ENCODE measurements at regions not wholly inside any gene's neighbourhood (a gene's known extent, or its start where the extent isn't known, plus 50 kb on each side); places are given as distances from the start of the nearest gene placed in this dataset.

DNA sequence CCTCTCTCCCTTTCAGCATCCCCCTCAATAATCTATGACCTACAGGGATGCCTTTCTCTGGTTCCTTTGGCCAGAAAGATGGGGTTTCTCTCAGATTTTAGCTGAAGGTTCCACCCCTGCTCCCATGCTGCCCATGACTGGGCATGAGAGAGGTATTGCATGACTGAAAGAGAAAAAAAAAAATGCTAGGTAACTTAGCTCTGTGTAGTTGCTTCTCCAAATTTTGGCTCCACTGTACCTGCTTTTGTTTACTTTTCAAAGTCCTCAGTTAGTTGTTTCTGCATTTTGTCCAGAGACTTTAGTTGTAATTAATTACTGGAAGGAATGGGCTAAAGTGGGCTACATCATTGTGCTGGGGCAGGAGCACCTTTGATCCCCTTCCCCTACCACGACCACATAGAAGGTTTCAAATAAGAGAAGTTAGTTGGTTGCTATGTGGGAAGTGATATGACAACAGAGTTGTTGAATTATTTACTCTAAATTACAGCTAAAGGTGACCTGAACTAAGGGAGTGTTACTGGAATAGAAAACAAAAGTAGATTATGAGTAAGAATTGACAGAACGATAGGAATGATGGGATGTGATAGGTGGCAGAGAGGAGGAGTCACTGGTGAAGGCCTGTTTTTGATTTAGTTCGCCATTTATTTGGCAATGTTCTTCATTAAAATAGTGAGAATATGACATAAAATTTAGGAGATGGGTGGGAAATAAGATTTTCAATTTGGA, 605.4 kb upstream of the NR2F2 start:
- Histone ChIP-seq H3K4me3 (no peak overlapping the region), H4K20me1 (replicated peaks; ENCODE audit: insufficient read depth) (no peaks in the 10 kb centered on the region), H3K9me2 (ENCODE audit: insufficient read depth) (no peaks in the 10 kb centered on the region), H3K79me2 (replicated peaks; ENCODE audit: insufficient read depth) (no peaks in the 10 kb centered on the region), H3F3A (replicated peaks; ENCODE audit: low read depth) (no peaks in the 10 kb centered on the region), H3K36me3 (ENCODE audit: insufficient read depth) (no peaks in the 10 kb centered on the region), H2AFZ (no peak overlapping the region), H3K4me2 (no peak overlapping the region), H3K27me3 (ENCODE audit: insufficient read depth) (no peaks in the 10 kb centered on the region), H3K27ac (ENCODE audit: low read depth) (no peak overlapping the region), H3K4me1 (ENCODE audit: insufficient read depth) (no peaks in the 10 kb centered on the region)
- no peaks in the 10 kb centered on the region for H3K36me3 Mint-ChIP-seq (ENCODE audit: low read depth)
- ATAC-seq (no peak), DNase-seq (ENCODE audit: low spot score) (no peak)
- H3K4me1 Mint-ChIP-seq, result no peaks in the 10 kb centered on the region
- H3K9me3 Mint-ChIP-seq, result no peaks in the 10 kb centered on the region
- H3K4me3 Mint-ChIP-seq, result no peak overlapping the region
- H3K27me3 Mint-ChIP-seq (ENCODE audit: insufficient read depth, low read depth, poor library complexity), result no peaks in the 10 kb centered on the region
- no peak for TF ChIP-seq EZH2 (IDR thresholded peaks at IDR 0.05; ENCODE audit: low read depth, unreplicated experiment)
- H3K27ac Mint-ChIP-seq, result no peak overlapping the region

DNA sequence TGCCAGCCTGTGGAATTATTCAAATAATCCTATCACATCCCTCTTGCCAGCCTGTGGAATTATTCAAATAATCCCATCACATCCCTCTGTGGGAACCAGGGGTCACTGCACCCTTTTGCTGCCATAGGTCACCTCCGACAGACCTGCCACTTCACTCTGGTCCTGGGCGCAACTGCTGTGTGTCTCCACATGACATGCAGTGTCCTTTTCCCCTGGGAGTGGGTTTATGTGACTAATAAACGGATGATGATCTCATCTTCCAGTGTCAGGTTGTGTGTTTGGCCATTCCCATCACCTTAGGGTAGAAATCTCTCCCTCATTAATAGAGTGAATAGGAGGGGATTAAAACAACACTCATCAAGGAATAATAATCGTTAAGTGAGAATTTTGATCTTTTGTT, 603.6 kb upstream of the NR2F2 start:
- no peak for ATAC-seq
- TF ChIP-seq ZNF114 (CRISPR knock-in tag; IDR thresholded peaks at IDR 0.05) (no peak), EZH2 (IDR thresholded peaks at IDR 0.05; ENCODE audit: low read depth, unreplicated experiment) (no peak), CREB1 (CRISPR knock-in tag; IDR thresholded peaks at IDR 0.05; ENCODE audit: low read depth) (no peak), ZNF331 (CRISPR knock-in tag; IDR thresholded peaks at IDR 0.05; ENCODE audit: low read depth) (no peak), EZH2phosphoT487 (IDR thresholded peaks at IDR 0.05; ENCODE audit: unreplicated experiment) (no peak)
- TF ChIP-seq, protein P1, sequence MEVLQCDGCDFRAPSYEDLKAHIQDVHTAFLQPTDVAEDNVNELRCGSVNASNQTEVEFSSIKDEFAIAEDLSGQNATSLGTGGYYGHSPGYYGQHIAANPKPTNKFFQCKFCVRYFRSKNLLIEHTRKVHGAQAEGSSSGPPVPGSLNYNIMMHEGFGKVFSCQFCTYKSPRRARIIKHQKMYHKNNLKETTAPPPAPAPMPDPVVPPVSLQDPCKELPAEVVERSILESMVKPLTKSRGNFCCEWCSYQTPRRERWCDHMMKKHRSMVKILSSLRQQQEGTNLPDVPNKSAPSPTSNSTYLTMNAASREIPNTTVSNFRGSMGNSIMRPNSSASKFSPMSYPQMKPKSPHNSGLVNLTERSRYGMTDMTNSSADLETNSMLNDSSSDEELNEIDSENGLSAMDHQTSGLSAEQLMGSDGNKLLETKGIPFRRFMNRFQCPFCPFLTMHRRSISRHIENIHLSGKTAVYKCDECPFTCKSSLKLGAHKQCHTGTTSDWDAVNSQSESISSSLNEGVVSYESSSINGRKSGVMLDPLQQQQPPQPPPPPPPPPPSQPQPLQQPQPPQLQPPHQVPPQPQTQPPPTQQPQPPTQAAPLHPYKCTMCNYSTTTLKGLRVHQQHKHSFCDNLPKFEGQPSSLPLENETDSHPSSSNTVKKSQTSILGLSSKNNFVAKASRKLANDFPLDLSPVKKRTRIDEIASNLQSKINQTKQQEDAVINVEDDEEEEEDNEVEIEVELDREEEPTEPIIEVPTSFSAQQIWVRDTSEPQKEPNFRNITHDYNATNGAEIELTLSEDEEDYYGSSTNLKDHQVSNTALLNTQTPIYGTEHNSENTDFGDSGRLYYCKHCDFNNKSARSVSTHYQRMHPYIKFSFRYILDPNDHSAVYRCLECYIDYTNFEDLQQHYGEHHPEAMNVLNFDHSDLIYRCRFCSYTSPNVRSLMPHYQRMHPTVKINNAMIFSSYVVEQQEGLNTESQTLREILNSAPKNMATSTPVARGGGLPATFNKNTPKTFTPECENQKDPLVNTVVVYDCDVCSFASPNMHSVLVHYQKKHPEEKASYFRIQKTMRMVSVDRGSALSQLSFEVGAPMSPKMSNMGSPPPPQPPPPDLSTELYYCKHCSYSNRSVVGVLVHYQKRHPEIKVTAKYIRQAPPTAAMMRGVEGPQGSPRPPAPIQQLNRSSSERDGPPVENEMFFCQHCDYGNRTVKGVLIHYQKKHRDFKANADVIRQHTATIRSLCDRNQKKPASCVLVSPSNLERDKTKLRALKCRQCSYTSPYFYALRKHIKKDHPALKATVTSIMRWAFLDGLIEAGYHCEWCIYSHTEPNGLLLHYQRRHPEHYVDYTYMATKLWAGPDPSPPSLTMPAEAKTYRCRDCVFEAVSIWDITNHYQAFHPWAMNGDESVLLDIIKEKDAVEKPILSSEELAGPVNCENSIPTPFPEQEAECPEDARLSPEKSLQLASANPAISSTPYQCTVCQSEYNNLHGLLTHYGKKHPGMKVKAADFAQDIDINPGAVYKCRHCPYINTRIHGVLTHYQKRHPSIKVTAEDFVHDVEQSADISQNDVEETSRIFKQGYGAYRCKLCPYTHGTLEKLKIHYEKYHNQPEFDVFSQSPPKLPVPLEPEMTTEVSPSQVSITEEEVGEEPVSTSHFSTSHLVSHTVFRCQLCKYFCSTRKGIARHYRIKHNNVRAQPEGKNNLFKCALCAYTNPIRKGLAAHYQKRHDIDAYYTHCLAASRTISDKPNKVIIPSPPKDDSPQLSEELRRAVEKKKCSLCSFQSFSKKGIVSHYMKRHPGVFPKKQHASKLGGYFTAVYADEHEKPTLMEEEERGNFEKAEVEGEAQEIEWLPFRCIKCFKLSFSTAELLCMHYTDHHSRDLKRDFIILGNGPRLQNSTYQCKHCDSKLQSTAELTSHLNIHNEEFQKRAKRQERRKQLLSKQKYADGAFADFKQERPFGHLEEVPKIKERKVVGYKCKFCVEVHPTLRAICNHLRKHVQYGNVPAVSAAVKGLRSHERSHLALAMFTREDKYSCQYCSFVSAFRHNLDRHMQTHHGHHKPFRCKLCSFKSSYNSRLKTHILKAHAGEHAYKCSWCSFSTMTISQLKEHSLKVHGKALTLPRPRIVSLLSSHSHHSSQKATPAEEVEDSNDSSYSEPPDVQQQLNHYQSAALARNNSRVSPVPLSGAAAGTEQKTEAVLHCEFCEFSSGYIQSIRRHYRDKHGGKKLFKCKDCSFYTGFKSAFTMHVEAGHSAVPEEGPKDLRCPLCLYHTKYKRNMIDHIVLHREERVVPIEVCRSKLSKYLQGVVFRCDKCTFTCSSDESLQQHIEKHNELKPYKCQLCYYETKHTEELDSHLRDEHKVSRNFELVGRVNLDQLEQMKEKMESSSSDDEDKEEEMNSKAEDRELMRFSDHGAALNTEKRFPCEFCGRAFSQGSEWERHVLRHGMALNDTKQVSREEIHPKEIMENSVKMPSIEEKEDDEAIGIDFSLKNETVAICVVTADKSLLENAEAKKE (CRISPR knock-in tag; IDR thresholded peaks at IDR 0.05), result no peak
- TF ChIP-seq, protein P2, sequence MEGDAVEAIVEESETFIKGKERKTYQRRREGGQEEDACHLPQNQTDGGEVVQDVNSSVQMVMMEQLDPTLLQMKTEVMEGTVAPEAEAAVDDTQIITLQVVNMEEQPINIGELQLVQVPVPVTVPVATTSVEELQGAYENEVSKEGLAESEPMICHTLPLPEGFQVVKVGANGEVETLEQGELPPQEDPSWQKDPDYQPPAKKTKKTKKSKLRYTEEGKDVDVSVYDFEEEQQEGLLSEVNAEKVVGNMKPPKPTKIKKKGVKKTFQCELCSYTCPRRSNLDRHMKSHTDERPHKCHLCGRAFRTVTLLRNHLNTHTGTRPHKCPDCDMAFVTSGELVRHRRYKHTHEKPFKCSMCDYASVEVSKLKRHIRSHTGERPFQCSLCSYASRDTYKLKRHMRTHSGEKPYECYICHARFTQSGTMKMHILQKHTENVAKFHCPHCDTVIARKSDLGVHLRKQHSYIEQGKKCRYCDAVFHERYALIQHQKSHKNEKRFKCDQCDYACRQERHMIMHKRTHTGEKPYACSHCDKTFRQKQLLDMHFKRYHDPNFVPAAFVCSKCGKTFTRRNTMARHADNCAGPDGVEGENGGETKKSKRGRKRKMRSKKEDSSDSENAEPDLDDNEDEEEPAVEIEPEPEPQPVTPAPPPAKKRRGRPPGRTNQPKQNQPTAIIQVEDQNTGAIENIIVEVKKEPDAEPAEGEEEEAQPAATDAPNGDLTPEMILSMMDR (conservative IDR thresholded peaks at IDR 0.05; ENCODE audit: low read depth in 2 of 2), result no peak
- TF ChIP-seq, protein P3, sequence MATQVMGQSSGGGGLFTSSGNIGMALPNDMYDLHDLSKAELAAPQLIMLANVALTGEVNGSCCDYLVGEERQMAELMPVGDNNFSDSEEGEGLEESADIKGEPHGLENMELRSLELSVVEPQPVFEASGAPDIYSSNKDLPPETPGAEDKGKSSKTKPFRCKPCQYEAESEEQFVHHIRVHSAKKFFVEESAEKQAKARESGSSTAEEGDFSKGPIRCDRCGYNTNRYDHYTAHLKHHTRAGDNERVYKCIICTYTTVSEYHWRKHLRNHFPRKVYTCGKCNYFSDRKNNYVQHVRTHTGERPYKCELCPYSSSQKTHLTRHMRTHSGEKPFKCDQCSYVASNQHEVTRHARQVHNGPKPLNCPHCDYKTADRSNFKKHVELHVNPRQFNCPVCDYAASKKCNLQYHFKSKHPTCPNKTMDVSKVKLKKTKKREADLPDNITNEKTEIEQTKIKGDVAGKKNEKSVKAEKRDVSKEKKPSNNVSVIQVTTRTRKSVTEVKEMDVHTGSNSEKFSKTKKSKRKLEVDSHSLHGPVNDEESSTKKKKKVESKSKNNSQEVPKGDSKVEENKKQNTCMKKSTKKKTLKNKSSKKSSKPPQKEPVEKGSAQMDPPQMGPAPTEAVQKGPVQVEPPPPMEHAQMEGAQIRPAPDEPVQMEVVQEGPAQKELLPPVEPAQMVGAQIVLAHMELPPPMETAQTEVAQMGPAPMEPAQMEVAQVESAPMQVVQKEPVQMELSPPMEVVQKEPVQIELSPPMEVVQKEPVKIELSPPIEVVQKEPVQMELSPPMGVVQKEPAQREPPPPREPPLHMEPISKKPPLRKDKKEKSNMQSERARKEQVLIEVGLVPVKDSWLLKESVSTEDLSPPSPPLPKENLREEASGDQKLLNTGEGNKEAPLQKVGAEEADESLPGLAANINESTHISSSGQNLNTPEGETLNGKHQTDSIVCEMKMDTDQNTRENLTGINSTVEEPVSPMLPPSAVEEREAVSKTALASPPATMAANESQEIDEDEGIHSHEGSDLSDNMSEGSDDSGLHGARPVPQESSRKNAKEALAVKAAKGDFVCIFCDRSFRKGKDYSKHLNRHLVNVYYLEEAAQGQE (IDR thresholded peaks at IDR 0.05; ENCODE audit: unreplicated experiment), result no peak

More for the DNA sequence above, 603.6 kb upstream of the NR2F2 start:
- H3K4me2 ChIP-seq, result no peak overlapping the region
- H3K4me3 ChIP-seq, result no peak overlapping the region
- no peaks in the 10 kb centered on the region for H3K36me3 ChIP-seq (ENCODE audit: insufficient read depth)
- H3K9me2 ChIP-seq (ENCODE audit: insufficient read depth), result 0 out of 2 replicates have a peak, but pooled peaks cover 4% of the 10 kb centered on the region
- Mint-ChIP-seq H3K36me3 (ENCODE audit: low read depth) (no peaks in the 10 kb centered on the region), H3K4me3 (no peak overlapping the region), H3K27ac (no peak overlapping the region), H3K4me1 (no peaks in the 10 kb centered on the region), H3K9me3 (no peaks in the 10 kb centered on the region), H3K27me3 (ENCODE audit: insufficient read depth, low read depth, poor library complexity) (no peaks in the 10 kb centered on the region)
- no peaks in the 10 kb centered on the region for H4K20me1 ChIP-seq (replicated peaks; ENCODE audit: insufficient read depth)
- no peak for DNase-seq (ENCODE audit: low spot score)
- no peaks in the 10 kb centered on the region for H3K4me1 ChIP-seq (ENCODE audit: insufficient read depth)
- H3F3A ChIP-seq (replicated peaks; ENCODE audit: low read depth), result no peaks in the 10 kb centered on the region
- no peak overlapping the region for H3K27ac ChIP-seq (ENCODE audit: low read depth)
- no peaks in the 10 kb centered on the region for H3K27me3 ChIP-seq (ENCODE audit: insufficient read depth)
- no peak overlapping the region for H2AFZ ChIP-seq
- H3K79me2 ChIP-seq (replicated peaks; ENCODE audit: insufficient read depth), result no peaks in the 10 kb centered on the region
